ENCODE measurements at regions not wholly inside any gene's neighbourhood (a gene's known extent, or its start where the extent isn't known, plus 50 kb on each side); places are given as distances from the start of the nearest gene placed in this dataset.

DNA sequence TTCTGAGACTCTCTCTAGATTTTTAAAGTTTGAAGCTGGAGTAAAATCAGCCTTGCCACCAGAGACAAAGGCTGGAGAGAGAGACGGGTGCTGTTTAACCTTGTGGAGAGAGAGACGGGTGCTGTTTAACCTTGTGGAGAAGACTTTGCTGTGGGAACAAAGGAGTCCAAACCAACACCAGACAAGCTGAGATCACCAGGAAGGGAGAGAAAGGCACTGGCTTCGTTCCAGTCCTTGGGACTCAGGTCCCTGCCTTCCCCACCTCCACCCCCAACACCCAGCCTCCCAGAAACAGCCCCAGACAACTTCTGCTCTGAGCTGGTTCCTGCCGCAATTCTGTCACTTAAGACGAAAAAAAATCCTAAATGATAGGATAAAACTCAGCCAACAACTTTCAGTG is 1389.3 kb downstream of the AACS start:
- TF ChIP-seq EP300 (IDR thresholded peaks at IDR 0.05) (no peak), POLR2AphosphoS5 (IDR thresholded peaks at IDR 0.05) (no peak)
